Activated CD4-positive, alpha-beta T cell treated with anti-CD3 and anti-CD28 coated beads for 36 hours (primary cell): ENCODE measurements at regions not wholly inside any gene's neighbourhood (a gene's known extent, or its start where the extent isn't known, plus 50 kb on each side); places are given as distances from the start of the nearest gene placed in this dataset.
"Not testable (repeated sequence)": the region's sequence is repeated elsewhere in the genome, so short reads cannot be mapped to it uniquely, and the experiment has no call there.

Source experiments
- ATAC-seq: fragments of 200-7000 bp; cut with Tn5 transposase; one replicate; pipeline ENCODE4 v1.10.0; 2021; ENCODE audit warnings: mild to moderate bottlenecking, moderate library complexity
- CTCF ChIA-PET: fragments of 350-600 bp; sonication (Branson Sonifier 250); formaldehyde crosslinking; loops from one replicate; lab custom pipeline; 2021; ENCODE audit warnings: antibody characterized with exemption; lab: Charles Lee
- POLR2A ChIA-PET: fragments of 350-600 bp; sonication (Branson Sonifier 250); formaldehyde crosslinking; loops from one replicate; lab custom pipeline; 2021; ENCODE audit warnings: antibody characterized with exemption, inconsistent platforms; lab: Charles Lee
- DNase-seq: peaks from one replicate; pipeline ENCODE4 v3.0.0-alpha.2; 2020
- H3K27ac Mint-ChIP-seq: one replicate; pipeline ENCODE4 v1.8.0; 2021; ENCODE audit warnings: mixed read lengths
- H3K27me3 Mint-ChIP-seq: one replicate; pipeline ENCODE4 v1.8.0; 2021; ENCODE audit warnings: mixed read lengths
- H3K36me3 Mint-ChIP-seq: one replicate; pipeline ENCODE4 v1.8.0; 2021; ENCODE audit warnings: low read depth, mixed read lengths
- H3K4me1 Mint-ChIP-seq: one replicate; pipeline ENCODE4 v1.8.0; 2021; ENCODE audit warnings: mixed read lengths
- H3K4me3 Mint-ChIP-seq: one replicate; pipeline ENCODE4 v1.8.0; 2021; ENCODE audit warnings: mild to moderate bottlenecking, moderate library complexity, mixed read lengths
- H3K9me3 Mint-ChIP-seq: one replicate; pipeline ENCODE4 v1.8.0; 2021; ENCODE audit warnings: low read depth, mixed read lengths
- intact Hi-C, 2 experiments: fragments of 100-400 bp; cut with DNase I in 1 of 2; cut with micrococcal nuclease in 1 of 2; formaldehyde crosslinking; loops; one replicate each; pipeline versions ENCODE4 v1.14.2 to v1.15.1; 2022 to 2024; cut with DNase I, micrococcal nuclease

DNA sequence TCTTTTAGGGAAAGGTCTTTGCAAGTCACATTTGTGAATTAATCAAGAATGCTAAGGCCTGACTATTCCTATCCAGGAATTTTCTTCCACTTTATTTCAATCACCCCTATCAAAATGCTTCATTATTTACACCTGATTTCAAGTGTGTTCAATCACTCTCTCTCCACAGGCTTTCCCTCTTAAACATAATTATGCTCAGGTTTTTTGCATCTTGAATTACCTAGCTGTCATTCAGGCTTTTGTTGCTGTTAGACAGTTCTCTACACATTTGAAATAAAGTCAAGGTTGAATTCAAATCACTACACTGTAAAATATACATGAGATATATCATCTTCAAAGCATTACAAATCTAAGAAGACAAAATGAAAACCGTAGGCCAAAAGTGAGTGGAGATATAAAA lies 941.3 kb upstream of the SLITRK1 start:
- DNase-seq (no peak), ATAC-seq (no peak)
- intact Hi-C loops, result no loop called here
- Mint-ChIP-seq H3K27ac (no peak overlapping the region), H3K9me3 (peaks cover 2% of the 10 kb centered on the region), H3K4me3 (no peak overlapping the region), H3K4me1 (no peaks in the 10 kb centered on the region), H3K36me3 (no peaks in the 10 kb centered on the region), H3K27me3 (no peaks in the 10 kb centered on the region)
- ChIA-PET POLR2A (no interaction called here), CTCF (no interaction called here)

DNA sequence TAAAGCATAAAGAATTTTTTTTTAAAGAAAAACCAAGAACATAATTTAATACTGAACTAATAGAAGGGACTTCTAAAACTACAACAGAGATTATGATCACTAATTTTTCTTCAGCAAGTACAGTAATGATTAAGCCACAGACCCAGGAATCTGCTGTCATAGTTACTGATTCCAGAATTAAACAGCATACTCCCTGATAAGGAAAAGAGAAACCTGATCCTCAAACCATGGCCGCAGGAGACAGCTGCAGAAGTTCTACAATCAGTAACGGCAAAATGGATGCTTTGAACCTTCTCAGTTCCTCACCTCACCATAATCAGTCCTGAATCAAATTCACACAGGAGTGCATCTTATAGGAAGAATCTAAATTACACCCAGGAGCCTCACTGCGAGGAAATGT lies 939.0 kb upstream of the SLITRK1 start:
- H3K4me1 Mint-ChIP-seq, result no peaks in the 10 kb centered on the region
- no peaks in the 10 kb centered on the region for H3K36me3 Mint-ChIP-seq
- ChIA-PET CTCF (interaction anchor here (0.7 kb wide), 1 partner anchor 19 kb away, joined by 3 read pairs; no protein-coding TSS in a partner anchor), POLR2A (no interaction called here)
- no peak overlapping the region for H3K27ac Mint-ChIP-seq
- H3K4me3 Mint-ChIP-seq, result no peak overlapping the region
- no peak for DNase-seq
- H3K27me3 Mint-ChIP-seq, result no peaks in the 10 kb centered on the region
- ATAC-seq, result no peak
- H3K9me3 Mint-ChIP-seq, result peaks cover 2% of the 10 kb centered on the region
- intact Hi-C loops, result no loop called here

- Mint-ChIP-seq H3K4me1 (no peaks in the 10 kb centered on the region), H3K4me3 (no peak overlapping the region), H3K27ac (no peak overlapping the region), H3K27me3 (no peaks in the 10 kb centered on the region), H3K9me3 (no peaks in the 10 kb centered on the region), H3K36me3 (no peaks in the 10 kb centered on the region)
- intact Hi-C loops, result no loop called here
- ATAC-seq (no peak), DNase-seq (no peak)
- ChIA-PET POLR2A (no interaction called here), CTCF (interaction anchor here (1.1 kb wide), 1 partner anchor 14 kb away, joined by 3 read pairs; no protein-coding TSS in a partner anchor)
Measured at GRCh38 chr13:84816567-84817105, 934.4 kb upstream of the SLITRK1 start.

- Mint-ChIP-seq H3K4me1 (no peaks in the 10 kb centered on the region), H3K4me3 (no peak overlapping the region), H3K36me3 (no peaks in the 10 kb centered on the region), H3K27me3 (no peaks in the 10 kb centered on the region), H3K27ac (no peak overlapping the region), H3K9me3 (no peaks in the 10 kb centered on the region)
- ChIA-PET CTCF (no interaction called here), POLR2A (no interaction called here)
- intact Hi-C loops, result no loop called here
- ATAC-seq (no peak), DNase-seq (no peak)
Measured at GRCh38 chr13:84812789-84813188, 930.5 kb upstream of the SLITRK1 start.

DNA sequence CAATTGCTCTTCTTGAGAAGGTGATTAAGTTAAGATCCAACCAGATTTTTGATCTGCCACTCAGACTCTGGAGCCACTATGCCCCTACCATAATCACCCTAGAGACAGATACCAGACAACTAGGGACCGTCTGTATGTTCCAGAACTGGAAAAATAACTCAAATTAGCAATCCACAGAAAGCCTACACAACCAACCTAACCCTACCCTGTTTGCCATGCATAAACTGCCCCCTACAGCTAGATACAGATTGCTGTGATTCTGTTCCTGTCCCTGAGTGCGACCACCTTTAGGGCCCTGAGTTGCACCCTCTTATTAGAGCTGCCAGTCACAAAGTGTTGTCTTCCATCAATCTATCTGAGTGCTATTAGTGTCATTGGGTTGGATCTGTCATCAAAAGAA lies 929.8 kb upstream of the SLITRK1 start:
- CTCF ChIA-PET, result no interaction called here
- POLR2A ChIA-PET, result no interaction called here
- Mint-ChIP-seq H3K9me3 (no peaks in the 10 kb centered on the region), H3K27ac (no peak overlapping the region), H3K27me3 (no peaks in the 10 kb centered on the region), H3K4me1 (no peaks in the 10 kb centered on the region), H3K36me3 (no peaks in the 10 kb centered on the region), H3K4me3 (no peak overlapping the region)
- no peak for DNase-seq
- ATAC-seq, result no peak
- intact Hi-C loops, result no loop called here

- Mint-ChIP-seq H3K27ac (no peak overlapping the region), H3K27me3 (no peaks in the 10 kb centered on the region), H3K4me1 (no peaks in the 10 kb centered on the region), H3K36me3 (no peaks in the 10 kb centered on the region), H3K9me3 (no peaks in the 10 kb centered on the region), H3K4me3 (no peak overlapping the region)
- ATAC-seq (no peak), DNase-seq (no peak)
- intact Hi-C loops, result no loop called here
- ChIA-PET POLR2A (no interaction called here), CTCF (no interaction called here)
Measured at GRCh38 chr13:84810781-84811180, 928.5 kb upstream of the SLITRK1 start.

DNA sequence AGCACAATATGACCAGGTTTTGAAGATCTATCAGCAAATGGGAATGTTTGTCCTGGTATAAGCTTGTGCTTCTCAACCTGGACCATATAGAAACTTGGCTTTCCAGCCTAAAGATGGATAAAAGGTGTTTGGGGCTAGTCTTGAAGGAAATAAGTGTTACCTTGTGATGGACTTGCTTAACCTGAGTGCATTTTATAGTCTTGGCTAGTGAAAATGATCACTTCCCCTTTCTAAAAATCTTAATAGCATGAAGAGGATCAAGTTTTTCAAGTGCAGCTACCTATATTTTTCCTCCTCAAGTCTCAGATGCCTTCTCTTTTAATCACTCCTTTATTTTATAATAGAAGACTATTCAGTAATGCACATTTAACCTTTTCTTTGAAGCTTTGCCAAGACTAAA lies 919.8 kb upstream of the SLITRK1 start:
- Mint-ChIP-seq H3K27me3 (no peaks in the 10 kb centered on the region), H3K9me3 (no peaks in the 10 kb centered on the region), H3K4me1 (no peaks in the 10 kb centered on the region), H3K4me3 (no peak overlapping the region), H3K27ac (no peak overlapping the region), H3K36me3 (no peaks in the 10 kb centered on the region)
- POLR2A ChIA-PET, result no interaction called here
- ATAC-seq (no peak), DNase-seq (no peak)
- intact Hi-C loops, result no loop called here
- CTCF ChIA-PET, result no interaction called here

- no peaks in the 10 kb centered on the region for H3K27me3 Mint-ChIP-seq
- intact Hi-C loops, result no loop called here
- DNase-seq (no peak), ATAC-seq (no peak)
- no peak overlapping the region for H3K4me3 Mint-ChIP-seq
- H3K9me3 Mint-ChIP-seq, result peaks cover 2% of the 10 kb centered on the region
- H3K36me3 Mint-ChIP-seq, result no peaks in the 10 kb centered on the region
- ChIA-PET CTCF (no interaction called here), POLR2A (no interaction called here)
- no peak overlapping the region for H3K27ac Mint-ChIP-seq
- H3K4me1 Mint-ChIP-seq, result no peaks in the 10 kb centered on the region
Measured at GRCh38 chr13:84784443-84785153, 902.3 kb upstream of the SLITRK1 start.

DNA sequence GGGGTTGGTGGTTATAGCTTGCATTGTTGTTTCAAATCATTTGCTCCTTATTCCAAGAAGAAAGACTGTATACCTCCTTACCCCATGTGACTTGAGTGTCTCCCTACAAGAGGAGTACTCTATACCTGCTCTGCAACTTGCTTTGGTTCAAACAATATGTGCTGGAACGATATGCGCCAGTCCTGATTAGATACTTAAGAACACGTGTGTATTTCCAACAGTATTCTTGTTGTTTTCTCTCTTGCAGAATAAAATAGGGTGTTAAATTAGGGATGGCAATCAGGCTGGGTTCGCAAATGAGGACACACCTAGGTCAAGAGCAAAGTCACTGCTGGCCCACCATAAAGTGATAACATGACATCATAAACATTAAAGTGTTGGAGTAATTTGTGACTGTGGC lies 895.0 kb upstream of the SLITRK1 start:
- H3K9me3 Mint-ChIP-seq, result no peaks in the 10 kb centered on the region
- CTCF ChIA-PET, result no interaction called here

DNA sequence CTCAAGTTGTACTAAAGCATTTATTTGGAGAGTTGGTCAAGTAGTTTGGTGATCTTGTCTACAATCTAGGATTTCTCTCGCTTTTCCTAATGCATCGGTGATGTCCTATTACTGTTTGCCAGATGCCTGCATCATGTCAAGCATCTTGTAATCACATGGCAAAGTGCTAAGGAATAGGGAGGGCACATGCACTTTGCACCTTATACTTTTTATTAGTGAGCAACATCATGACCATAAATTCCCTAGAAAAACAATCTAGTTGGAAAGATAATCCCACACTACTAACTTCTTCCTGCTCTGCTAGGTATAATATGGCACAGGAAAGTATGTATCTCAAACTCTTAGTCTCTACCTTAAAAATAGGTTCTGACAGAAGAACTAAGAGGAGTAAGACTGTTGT lies 894.3 kb upstream of the SLITRK1 start:
- H3K4me1 Mint-ChIP-seq, result no peaks in the 10 kb centered on the region
- DNase-seq, result no peak

More for the DNA sequence above, 895.0 kb upstream of the SLITRK1 start:
- intact Hi-C loops, result no loop called here
- DNase-seq, result no peak
- H3K4me1 Mint-ChIP-seq, result no peaks in the 10 kb centered on the region
- POLR2A ChIA-PET, result no interaction called here
- no peaks in the 10 kb centered on the region for H3K36me3 Mint-ChIP-seq
- no peak overlapping the region for H3K4me3 Mint-ChIP-seq
- no peak for ATAC-seq
- no peaks in the 10 kb centered on the region for H3K27me3 Mint-ChIP-seq
- no peak overlapping the region for H3K27ac Mint-ChIP-seq

GRCh38 chr13:84775920-84776319 lies 893.6 kb upstream of the SLITRK1 start:
- CTCF ChIA-PET, DNase-seq, H3K36me3 Mint-ChIP-seq, H3K27me3 Mint-ChIP-seq, H3K4me1 Mint-ChIP-seq, H3K4me3 Mint-ChIP-seq, H3K9me3 Mint-ChIP-seq, intact Hi-C loops, ATAC-seq, H3K27ac Mint-ChIP-seq, POLR2A ChIA-PET: not testable (repeated sequence)

More for the DNA sequence above, 894.3 kb upstream of the SLITRK1 start:
- no peak overlapping the region for H3K4me3 Mint-ChIP-seq
- no peak for ATAC-seq
- H3K9me3 Mint-ChIP-seq, result no peaks in the 10 kb centered on the region
- intact Hi-C loops, result no loop called here
- no peaks in the 10 kb centered on the region for H3K36me3 Mint-ChIP-seq
- H3K27ac Mint-ChIP-seq, result no peak overlapping the region
- CTCF ChIA-PET, result no interaction called here
- no peaks in the 10 kb centered on the region for H3K27me3 Mint-ChIP-seq
- POLR2A ChIA-PET, result no interaction called here

GRCh38 chr13:84774111-84774510 lies 891.8 kb upstream of the SLITRK1 start:
- Mint-ChIP-seq H3K27ac (no peak overlapping the region), H3K27me3 (no peaks in the 10 kb centered on the region), H3K36me3 (no peaks in the 10 kb centered on the region), H3K9me3 (no peaks in the 10 kb centered on the region), H3K4me1 (no peaks in the 10 kb centered on the region), H3K4me3 (no peak overlapping the region)
- ATAC-seq (no peak), DNase-seq (no peak)
- ChIA-PET POLR2A (no interaction called here), CTCF (no interaction called here)
- intact Hi-C loops, result no loop called here
